ENCODE measurements at regions not wholly inside any gene's neighbourhood (a gene's known extent, or its start where the extent isn't known, plus 50 kb on each side); places are given as distances from the start of the nearest gene placed in this dataset.

- Histone ChIP-seq H3K79me1 (ENCODE audit: low read depth, low read length) (no peaks in the 10 kb centered on the region), H2BK20ac (ENCODE audit: low read length) (no peak overlapping the region), H3K79me2 (ENCODE audit: control insufficient read depth in 1 of 2, insufficient read depth in 2 of 2, low read length in 2 of 2) (no peaks in the 10 kb centered on the region), H3K56ac (replicated peaks; ENCODE audit: insufficient read length, low read depth, low read length) (no peak overlapping the region), H3K4ac (replicated peaks; ENCODE audit: insufficient read length, low read depth, low read length) (no peak overlapping the region), H3K14ac (ENCODE audit: insufficient read length) (no peak overlapping the region), H3K4me1 (replicated peaks in 1 of 4; ENCODE audit: control insufficient read depth in 3 of 4, insufficient read depth in 4 of 4, low read length in 3 of 4) (no peaks in the 10 kb centered on the region), H2BK5ac (ENCODE audit: low read depth, low read length) (no peak overlapping the region), H3K4me2 (ENCODE audit: insufficient read depth in 1 of 2, low read depth in 2 of 2, low read length in 2 of 2) (no peak overlapping the region), H2BK15ac (ENCODE audit: low read length) (no peak overlapping the region), H3K36me3 (ENCODE audit: control insufficient read depth in 2 of 4, insufficient read depth in 4 of 4, low read length in 3 of 4) (no peaks in the 10 kb centered on the region), H3K23ac (ENCODE audit: insufficient read length) (no peak overlapping the region), H4K20me1 (replicated peaks in 1 of 2; ENCODE audit: control insufficient read depth in 1 of 2, insufficient read depth in 2 of 2, low read length in 2 of 2) (no peaks in the 10 kb centered on the region), H3K9me3 (ENCODE audit: insufficient read depth in 2 of 2, low read depth in 1 of 2, low read length in 1 of 2) (no peaks in the 10 kb centered on the region), H4K8ac (ENCODE audit: extremely low read depth, insufficient read depth, low read length) (no peak overlapping the region), H4K91ac (replicated peaks; ENCODE audit: insufficient read length, low read length) (no peak overlapping the region), H3K23me2 (ENCODE audit: low read depth, low read length) (no peaks in the 10 kb centered on the region), H4K5ac (ENCODE audit: insufficient read length, low read depth, low read length) (no peak overlapping the region), H2BK120ac (replicated peaks; ENCODE audit: low read depth, low read length) (no peak overlapping the region), H3K18ac (ENCODE audit: extremely low read depth, low read length) (no peak overlapping the region), H3K4me3 (ENCODE audit: extremely low read depth in 1 of 4, insufficient read depth in 2 of 4, low read depth in 3 of 4, low read length in 4 of 4) (no peak overlapping the region), H3K9ac (replicated peaks in 1 of 4; ENCODE audit: extremely low read depth in 1 of 4, low read depth in 3 of 4, low read length in 3 of 4) (no peak overlapping the region), H3K27ac (ENCODE audit: low read depth, low read length) (no peak overlapping the region), H3K27me3 (replicated peaks in 1 of 4; ENCODE audit: control insufficient read depth in 3 of 4, extremely low read depth in 1 of 4, insufficient read depth in 3 of 4, low read length in 3 of 4) (no peaks in the 10 kb centered on the region), H2AFZ (ENCODE audit: low read length) (no peak overlapping the region), H2BK12ac (ENCODE audit: low read depth, low read length) (no peak overlapping the region), H2AK5ac (ENCODE audit: low read depth, low read length) (no peak overlapping the region)
- WGBS, 2 experiments (ENCODE audit: extremely low coverage in 1 of 2, insufficient coverage in 1 of 2, insufficient read length in 1 of 2, insufficient replicate concordance in 2 of 2, low coverage in 1 of 2, low lambda C conversion rate in 2 of 2, missing lambda C conversion rate in 1 of 2) = 80% methylated on average over 1 of the region's 1 CpG; no CpG with 5 or more reads in 1 of the 2 experiments
- no peak for TF ChIP-seq ASH2L (IDR thresholded peaks at IDR 0.05; ENCODE audit: low read length)
- TF ChIP-seq SP1 (IDR thresholded peaks at IDR 0.05; ENCODE audit: low read depth, low read length) = no peak
- ChIA-PET POLR2A (ENCODE audit: partially characterized antibody) (no interaction called here), CTCF (ENCODE audit: partially characterized antibody) (no interaction called here)
- FAIRE-seq (no peak), DNase-seq (ENCODE audit: low read depth in 1 of 2, low spot score in 2 of 2) (no peak)
Observed at GRCh38 chr3:56952061-56952460, 108.4 kb upstream of the SPATA12 start.
